ENCODE measurements at regions not wholly inside any gene's neighbourhood (a gene's known extent, or its start where the extent isn't known, plus 50 kb on each side); places are given as distances from the start of the nearest gene placed in this dataset.

- no peak overlapping the region for H3K4me3 Mint-ChIP-seq
- H3K27me3 Mint-ChIP-seq (ENCODE audit: insufficient read depth), result no peaks in the 10 kb centered on the region
- no peaks in the 10 kb centered on the region for H3K4me1 Mint-ChIP-seq (ENCODE audit: low read depth)
- H3K36me3 Mint-ChIP-seq (ENCODE audit: low read depth), result no peaks in the 10 kb centered on the region; the same call in 1 of the 2 replicates
- TF ChIP-seq CTCF (IDR thresholded peaks at IDR 0.05), result no peak
- H3K27ac Mint-ChIP-seq, result no peak overlapping the region
- peaks cover 47% of the 10 kb centered on the region for H3K9me3 Mint-ChIP-seq
- no peak for DNase-seq
Observed at GRCh38 chr2:156221703-156222102, 110.8 kb downstream of the NR4A2 start.

- no peaks in the 10 kb centered on the region for H3K4me1 Mint-ChIP-seq (ENCODE audit: low read depth)
- TF ChIP-seq CTCF (IDR thresholded peaks at IDR 0.05), result no peak
- DNase-seq, result no peak
- no peaks in the 10 kb centered on the region for H3K27me3 Mint-ChIP-seq (ENCODE audit: insufficient read depth)
- no peak overlapping the region for H3K27ac Mint-ChIP-seq
- H3K36me3 Mint-ChIP-seq (ENCODE audit: low read depth), result no peaks in the 10 kb centered on the region; the same call in 1 of the 2 replicates
- H3K4me3 Mint-ChIP-seq, result no peak overlapping the region
- H3K9me3 Mint-ChIP-seq, result peaks cover 52% of the 10 kb centered on the region
Observed at GRCh38 chr2:156219491-156220100, 112.9 kb downstream of the NR4A2 start.

- no peaks in the 10 kb centered on the region for H3K27me3 Mint-ChIP-seq (ENCODE audit: insufficient read depth)
- TF ChIP-seq CTCF (IDR thresholded peaks at IDR 0.05), result no peak
Observed at GRCh38 chr2:156215656-156216055, 116.9 kb downstream of the NR4A2 start.

GRCh38 chr2:156211318-156211717 lies 121.2 kb downstream of the NR4A2 start:
- Mint-ChIP-seq H3K36me3 (ENCODE audit: low read depth) (no peaks in the 10 kb centered on the region), H3K27me3 (ENCODE audit: insufficient read depth) (no peaks in the 10 kb centered on the region), H3K9me3 (peaks cover 42% of the 10 kb centered on the region), H3K27ac (no peak overlapping the region), H3K4me1 (ENCODE audit: low read depth) (no peaks in the 10 kb centered on the region), H3K4me3 (no peak overlapping the region)
- no peak for TF ChIP-seq CTCF (IDR thresholded peaks at IDR 0.05)
- no peak for DNase-seq

More at GRCh38 chr2:156215656-156216055, 116.9 kb downstream of the NR4A2 start:
- Mint-ChIP-seq H3K4me1 (ENCODE audit: low read depth) (no peaks in the 10 kb centered on the region), H3K27ac (no peak overlapping the region), H3K4me3 (no peak overlapping the region), H3K36me3 (ENCODE audit: low read depth) (no peaks in the 10 kb centered on the region; the same call in 1 of the 2 replicates), H3K9me3 (peaks cover 42% of the 10 kb centered on the region)
- DNase-seq, result no peak

GRCh38 chr2:156206355-156206754 lies 126.2 kb downstream of the NR4A2 start:
- Mint-ChIP-seq H3K27ac (no peak overlapping the region), H3K4me1 (ENCODE audit: low read depth) (no peaks in the 10 kb centered on the region), H3K9me3 (peaks cover 7% of the 10 kb centered on the region; the same call in 1 of the 2 replicates), H3K27me3 (ENCODE audit: insufficient read depth) (no peaks in the 10 kb centered on the region), H3K36me3 (ENCODE audit: low read depth) (no peaks in the 10 kb centered on the region), H3K4me3 (no peak overlapping the region)
- no peak for DNase-seq
- no peak for TF ChIP-seq CTCF (IDR thresholded peaks at IDR 0.05)
